H9 (cell line): ENCODE measurements at regions not wholly inside any gene's neighbourhood (a gene's known extent, or its start where the extent isn't known, plus 50 kb on each side); places are given as distances from the start of the nearest gene placed in this dataset.

Experiments used
- DNase-seq: peaks from one replicate; pipeline ENCODE4 v3.0.0-alpha.2; 2017
- H2AFZ ChIP-seq: one replicate; pipeline ENCODE4 v1.6.1; 2013; ENCODE audit warnings: mild to moderate bottlenecking, low read length, control low read depth, moderate library complexity
- H2AK5ac ChIP-seq: 2 replicates; pipeline ENCODE4 v1.6.1; 2013; ENCODE audit warnings: low read length, control low read depth, mixed read lengths; ENCODE audit not compliant: insufficient read length
- H2BK120ac ChIP-seq: one replicate; pipeline ENCODE4 v1.6.1; 2013; ENCODE audit warnings: low read depth, mild to moderate bottlenecking, low read length, control low read depth, inconsistent platforms; ENCODE audit not compliant: poor library complexity, severe bottlenecking
- H2BK12ac ChIP-seq: 2 replicates; pipeline ENCODE4 v1.6.1; 2013; ENCODE audit warnings: low read length, control low read depth, mixed read lengths, low read depth; ENCODE audit not compliant: insufficient read length
- H2BK15ac ChIP-seq: 2 replicates; pipeline ENCODE4 v1.6.1; 2013; ENCODE audit warnings: low read depth, low read length, control low read depth
- H2BK20ac ChIP-seq: one replicate; pipeline ENCODE4 v1.6.1; 2013; ENCODE audit warnings: low read depth, mild to moderate bottlenecking, low read length, control low read depth, inconsistent platforms; ENCODE audit not compliant: poor library complexity, severe bottlenecking
- H2BK5ac ChIP-seq: 2 replicates; pipeline ENCODE4 v1.6.1; 2013; ENCODE audit warnings: low read length, control low read depth, mixed read lengths; ENCODE audit not compliant: insufficient read length
- H3K14ac ChIP-seq: 2 replicates; pipeline ENCODE4 v1.6.1; 2013; ENCODE audit warnings: low read length, control low read depth; ENCODE audit not compliant: insufficient read depth
- H3K18ac ChIP-seq: 2 replicates; pipeline ENCODE4 v1.6.1; 2013; ENCODE audit warnings: low read depth, mild to moderate bottlenecking, mixed read lengths, low read length, control low read depth; ENCODE audit not compliant: insufficient read length
- H3K23ac ChIP-seq: 2 replicates; pipeline ENCODE4 v1.6.1; 2013; ENCODE audit warnings: low read length, control low read depth, mixed read lengths, low read depth; ENCODE audit not compliant: insufficient read length
- H3K23me2 ChIP-seq: 2 replicates; pipeline ENCODE4 v1.6.1; 2013; ENCODE audit warnings: low read depth, mild to moderate bottlenecking, mixed read lengths, low read length, control low read depth; ENCODE audit not compliant: insufficient read length, poor library complexity, severe bottlenecking
- H3K27ac ChIP-seq: 2 replicates; pipeline ENCODE4 v1.5.1; 2013; ENCODE audit warnings: low read length, control low read depth, mixed read lengths, low read depth; ENCODE audit not compliant: insufficient read length
- H3K27me3 ChIP-seq: 2 replicates; pipeline ENCODE4 v1.6.1; 2013; ENCODE audit warnings: low read length, control low read depth, inconsistent platforms; ENCODE audit not compliant: insufficient read depth
- H3K4ac ChIP-seq: 2 replicates; pipeline ENCODE4 v1.6.1; 2013; ENCODE audit warnings: low read depth, mild to moderate bottlenecking, control low read depth, inconsistent platforms, low read length, moderate library complexity
- H3K4me1 ChIP-seq: 2 replicates; pipeline ENCODE4 v1.6.1; 2013; ENCODE audit warnings: low read length, control low read depth, inconsistent platforms; ENCODE audit not compliant: insufficient read depth
- H3K4me2 ChIP-seq: 2 replicates; pipeline ENCODE4 v1.6.1; 2013; ENCODE audit warnings: low read length, control low read depth, mixed read lengths; ENCODE audit not compliant: insufficient read length, insufficient read depth
- H3K56ac ChIP-seq: 2 replicates; pipeline ENCODE4 v1.6.1; 2013; ENCODE audit warnings: low read depth, mild to moderate bottlenecking, mixed read lengths, low read length, control low read depth; ENCODE audit not compliant: insufficient read length
- H3K79me1 ChIP-seq: 2 replicates; pipeline ENCODE4 v1.6.1; 2013; ENCODE audit warnings: low read depth, mild to moderate bottlenecking, moderate library complexity, low read length, control low read depth, inconsistent platforms; ENCODE audit not compliant: insufficient read depth, poor library complexity, severe bottlenecking
- H3K79me2 ChIP-seq: 2 replicates; pipeline ENCODE4 v1.6.1; 2013; ENCODE audit warnings: low read length, control low read depth, inconsistent platforms; ENCODE audit not compliant: insufficient read depth
- H3K9ac ChIP-seq: 2 replicates; pipeline ENCODE4 v1.6.1; 2013; ENCODE audit warnings: low read length, control low read depth, mixed read lengths; ENCODE audit not compliant: insufficient read length; ENCODE audit errors: extremely low read depth
- H3K9me3 ChIP-seq: one replicate; pipeline ENCODE4 v1.6.1; 2013; ENCODE audit warnings: low read depth, low read length, inconsistent platforms; ENCODE audit not compliant: control insufficient read depth
- H3T11ph ChIP-seq: one replicate; pipeline ENCODE4 v1.6.1; 2013; ENCODE audit warnings: mild to moderate bottlenecking, low read length, control low read depth, inconsistent platforms
- H4K20me1 ChIP-seq: one replicate; pipeline ENCODE4 v1.6.1; 2013; ENCODE audit not compliant: control insufficient read depth, insufficient read length, insufficient read depth
- H4K5ac ChIP-seq: 2 replicates; pipeline ENCODE4 v1.6.1; 2013; ENCODE audit warnings: low read depth, mild to moderate bottlenecking, mixed read lengths, low read length, control low read depth; ENCODE audit not compliant: insufficient read length
- H4K8ac ChIP-seq: replicated peaks from 2 replicates; pipeline ENCODE4 v1.6.1; 2013; ENCODE audit warnings: low read length, control low read depth, mixed read lengths, low read depth; ENCODE audit not compliant: insufficient read length
- H4K91ac ChIP-seq: 2 replicates; pipeline ENCODE4 v1.6.1; 2013; ENCODE audit warnings: low read depth, mild to moderate bottlenecking, moderate library complexity, mixed read lengths, low read length, control low read depth; ENCODE audit not compliant: insufficient read length
- H3K27ac Mint-ChIP-seq, 3 experiments: 2 replicates in 2 of 3; 3 replicates in 1 of 3; pipeline ENCODE4 v1.8.0; 2020 to 2021; ENCODE audit warnings: mixed read lengths in 3 of 3, mild to moderate bottlenecking in 1 of 3, moderate library complexity in 1 of 3
- H3K27me3 Mint-ChIP-seq: 2 replicates; pipeline ENCODE4 v1.8.0; 2021; ENCODE audit warnings: low read depth, mild to moderate bottlenecking, moderate library complexity, mixed read lengths
- H3K36me3 Mint-ChIP-seq, 3 experiments: 2 replicates in 2 of 3; 3 replicates in 1 of 3; pipeline ENCODE4 v1.8.0; 2020 to 2021; ENCODE audit warnings: low read depth in 3 of 3, mixed read lengths in 3 of 3; ENCODE audit not compliant: insufficient read depth in 1 of 3
- H3K4me1 Mint-ChIP-seq, 2 experiments: 2 replicates each; pipeline ENCODE4 v1.8.0; 2020; ENCODE audit warnings: mixed read lengths in 2 of 2
- H3K4me3 Mint-ChIP-seq, 2 experiments: 2 replicates in 1 of 2; 3 replicates in 1 of 2; pipeline ENCODE4 v1.8.0; 2020 to 2021; ENCODE audit warnings: mild to moderate bottlenecking in 2 of 2, mixed read lengths in 2 of 2, moderate library complexity in 1 of 2
- H3K9me3 Mint-ChIP-seq, 2 experiments: 2 replicates in 1 of 2; 3 replicates in 1 of 2; pipeline ENCODE4 v1.8.0; 2020; ENCODE audit warnings: mild to moderate bottlenecking in 2 of 2, mixed read lengths in 2 of 2, moderate library complexity in 1 of 2
- CTCF ChIP-seq: fragments of 200-600 bp; sonication (generic); conservative IDR thresholded peaks from 3 replicates; pipeline ENCODE4 v1.8.0; 2021; ENCODE audit warnings: antibody characterized with exemption, mild to moderate bottlenecking
- WGBS: extraction: QIAGEN DNeasy Blood & Tissue Kit; methylation state at CpG from one replicate; pipeline ENCODE4 v1.1.7; 2013; ENCODE audit warnings: missing lambda C conversion rate, low lambda C conversion rate, mixed read lengths; ENCODE audit not compliant: insufficient read length; ENCODE audit errors: extremely low coverage; 5-methylcytosine and 5-hydroxymethylcytosine counted together

- peaks cover 15 to 22% of the 10 kb centered on the region in 2 experiments for H3K4me1 Mint-ChIP-seq
- no peak overlapping the region for H2BK15ac ChIP-seq
- H3K4ac ChIP-seq, result no peak overlapping the region
- no peak overlapping the region; a peak in 1 of 5 replicates for H3K4me3 Mint-ChIP-seq
- H3K27ac ChIP-seq, result no peak overlapping the region
- no peaks in the 10 kb centered on the region for H3K79me2 ChIP-seq
- H3K18ac ChIP-seq, result no peak overlapping the region
- H2BK12ac ChIP-seq, result no peak overlapping the region
- H3K27ac Mint-ChIP-seq, result no peak overlapping the region
- no peak overlapping the region for H3K23ac ChIP-seq
- H3K56ac ChIP-seq, result no peak overlapping the region
- H4K20me1 ChIP-seq, result no peaks in the 10 kb centered on the region
- peak; percentile 97 for TF ChIP-seq CTCF
- no peak overlapping the region for H2AFZ ChIP-seq
- no peak overlapping the region for H2BK120ac ChIP-seq
- no peak overlapping the region for H2BK20ac ChIP-seq
- H3K27me3 Mint-ChIP-seq, result no peaks in the 10 kb centered on the region; the same call in 1 of the 2 replicates
- H4K8ac ChIP-seq, result no peak overlapping the region
- DNase-seq, result no peak
- no peak overlapping the region for H4K91ac ChIP-seq
- peaks cover 10 to 20% of the 10 kb centered on the region in 2 experiments for H3K9me3 Mint-ChIP-seq
- no peaks in the 10 kb centered on the region for H3K4me1 ChIP-seq
- no peaks in the 10 kb centered on the region for H3K27me3 ChIP-seq
- no peak overlapping the region for H3T11ph ChIP-seq
- no peak overlapping the region for H3K9ac ChIP-seq
- no peak overlapping the region for H3K4me2 ChIP-seq
- H2AK5ac ChIP-seq, result no peak overlapping the region
- no peak overlapping the region for H4K5ac ChIP-seq
- no peak overlapping the region for H2BK5ac ChIP-seq
- H3K14ac ChIP-seq, result no peak overlapping the region
- no peaks in the 10 kb centered on the region for H3K9me3 ChIP-seq
- no peaks in the 10 kb centered on the region for H3K23me2 ChIP-seq
- WGBS, result no CpG with 5 or more reads among the region's 2 CpGs
- H3K79me1 ChIP-seq, result no peaks in the 10 kb centered on the region
- peaks cover 16 to 24% (median 18%) of the 10 kb centered on the region in 3 experiments for H3K36me3 Mint-ChIP-seq
These were observed 301.1 kb downstream of the DUSP6 start for GRCh38 chr12:89051065-89051677.
